Spleen (tissue), 11 donors: ENCODE measurements at regions not wholly inside any gene's neighbourhood (a gene's known extent, or its start where the extent isn't known, plus 50 kb on each side); places are given as distances from the start of the nearest gene placed in this dataset.
"Not testable (repeated sequence)": the region's sequence is repeated elsewhere in the genome, so short reads cannot be mapped to it uniquely, and the experiment has no call there.

Source experiments
- DNase-seq: peaks from one replicate; pipeline ENCODE4 v3.0.0-alpha.2; 2020
- H3K27ac ChIP-seq, 8 donors: fragments of 200-600 bp; sonication (generic) in 7 of 8; 1 replicate in 4 of 8; 2 replicates in 4 of 8; pipeline versions ENCODE4 v1.5.0 to v1.8.0; 2016 to 2021; ENCODE audit warnings: inconsistent platforms in 4 of 8, mild to moderate bottlenecking in 4 of 8, moderate library complexity in 1 of 8
- H3K27me3 ChIP-seq, 7 donors: fragments of 200-600 bp; sonication (generic) in 6 of 7; replicated peaks in 1 of 7; 1 replicate in 4 of 7; 2 replicates in 3 of 7; pipeline versions ENCODE4 v1.5.0 to v1.8.0; 2016 to 2021; ENCODE audit warnings: inconsistent platforms in 3 of 7, mild to moderate bottlenecking in 1 of 7
- H3K36me3 ChIP-seq, 6 donors: fragments of 200-600 bp; sonication (generic) in 5 of 6; 1 replicate in 4 of 6; 2 replicates in 2 of 6; pipeline versions ENCODE4 v1.5.0 to v1.8.0; 2016 to 2021; ENCODE audit warnings: inconsistent platforms in 2 of 6
- H3K4me1 ChIP-seq, 6 donors: fragments of 200-600 bp; sonication (generic) in 5 of 6; 1 replicate in 3 of 6; 2 replicates in 3 of 6; pipeline versions ENCODE4 v1.5.0 to v1.8.0; 2016 to 2021; ENCODE audit warnings: inconsistent platforms in 3 of 6
- H3K4me3 ChIP-seq, 8 donors: fragments of 200-600 bp; sonication (generic) in 7 of 8; 1 replicate in 4 of 8; 2 replicates in 4 of 8; pipeline versions ENCODE4 v1.5.0 to v1.8.0; 2016 to 2021; ENCODE audit warnings: inconsistent platforms in 4 of 8, mild to moderate bottlenecking in 4 of 8, moderate library complexity in 2 of 8
- H3K9me3 ChIP-seq, 8 donors: fragments of 200-600 bp; sonication (generic) in 7 of 8; 1 replicate in 4 of 8; 2 replicates in 4 of 8; pipeline versions ENCODE4 v1.5.0 to v1.8.0; 2016 to 2021; ENCODE audit warnings: inconsistent platforms in 4 of 8
- POLR2A ChIP-seq, 3 donors: fragments of 450-650 bp; IDR thresholded peaks; one replicate each; pipeline ENCODE4 v1.5.1; 2017; ENCODE audit warnings: antibody characterized with exemption in 3 of 3, mild to moderate bottlenecking in 1 of 3
- POLR2AphosphoS5 ChIP-seq, 3 donors: sonication (generic); formaldehyde crosslinking; IDR thresholded peaks; one replicate each; pipeline ENCODE4 v1.5.1; 2017; ENCODE audit warnings: antibody characterized with exemption in 3 of 3
- WGBS, 5 donors: extraction: QIAGEN DNeasy Blood & Tissue Kit in 3 of 5; methylation state at CpG; one replicate each; pipeline versions ENCODE4 v1.1.5 to v1.1.7; 2013 to 2018; 5-methylcytosine and 5-hydroxymethylcytosine counted together
- intact Hi-C: fragments of 100-400 bp; cut with DNase I; formaldehyde crosslinking; loops from one replicate; pipeline ENCODE4 v1.15.0; 2023; ENCODE audit warnings: low total_unique reads
- TF ChIP-seq, protein P1 (sequence below), 11 experiments: fragments of 200-600 bp in 7 of 11; fragments of 450-650 bp in 4 of 11; sonication (generic) in 4 of 11; IDR thresholded peaks in 8 of 11; conservative IDR thresholded peaks in 3 of 11; 1 replicate in 7 of 11; 2 replicates in 4 of 11; pipeline versions ENCODE4 v1.4.0 to v1.8.0; 2016 to 2021; ENCODE audit warnings: antibody characterized with exemption in 11 of 11, inconsistent platforms in 4 of 11, mild to moderate bottlenecking in 1 of 11
- donor health status: healthy with polysubstance abuse.
- donor health status: DM: no; HTN: no; CAD: no; lungs with moderate emphysema.
- donor health status: DM: no; HTN: no; CAD: no.
- donor health status: Bipolar disorder and iron deficiency.
- donor health status: healthy.
- donor health status: DM: no; HTN: no; CAD: no.
- donor health status: DM: yes; HTN: yes; CAD: no.

DNA sequence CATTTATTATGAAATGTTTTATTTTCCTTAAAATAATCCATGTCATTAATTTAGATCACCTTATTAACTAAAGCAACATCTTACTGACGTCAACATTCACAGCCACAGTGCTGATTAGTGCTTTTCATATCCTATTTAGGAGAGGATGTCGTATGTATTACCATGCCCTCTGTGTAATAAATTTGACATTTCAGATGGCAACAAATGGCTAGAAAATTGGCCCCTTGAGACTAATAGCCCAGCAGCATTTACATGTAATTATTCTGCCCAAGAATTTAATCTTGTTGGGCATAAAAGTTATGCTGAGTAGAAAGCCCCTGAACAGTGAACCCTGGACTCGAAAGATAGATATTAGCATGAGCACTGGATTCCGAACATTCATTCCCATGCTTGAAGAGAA, 391.2 kb downstream of the PRELID2 start:
- Histone ChIP-seq H3K27ac (no peak overlapping the region), H3K4me3 (no peak overlapping the region), H3K9me3 (peaks cover 0 to 25% (median 10%) of the 10 kb centered on the region in 8 donors), H3K4me1 (no peaks in the 10 kb centered on the region), H3K36me3 (no peaks in the 10 kb centered on the region), H3K27me3 (no peaks in the 10 kb centered on the region)
- TF ChIP-seq, protein P1, sequence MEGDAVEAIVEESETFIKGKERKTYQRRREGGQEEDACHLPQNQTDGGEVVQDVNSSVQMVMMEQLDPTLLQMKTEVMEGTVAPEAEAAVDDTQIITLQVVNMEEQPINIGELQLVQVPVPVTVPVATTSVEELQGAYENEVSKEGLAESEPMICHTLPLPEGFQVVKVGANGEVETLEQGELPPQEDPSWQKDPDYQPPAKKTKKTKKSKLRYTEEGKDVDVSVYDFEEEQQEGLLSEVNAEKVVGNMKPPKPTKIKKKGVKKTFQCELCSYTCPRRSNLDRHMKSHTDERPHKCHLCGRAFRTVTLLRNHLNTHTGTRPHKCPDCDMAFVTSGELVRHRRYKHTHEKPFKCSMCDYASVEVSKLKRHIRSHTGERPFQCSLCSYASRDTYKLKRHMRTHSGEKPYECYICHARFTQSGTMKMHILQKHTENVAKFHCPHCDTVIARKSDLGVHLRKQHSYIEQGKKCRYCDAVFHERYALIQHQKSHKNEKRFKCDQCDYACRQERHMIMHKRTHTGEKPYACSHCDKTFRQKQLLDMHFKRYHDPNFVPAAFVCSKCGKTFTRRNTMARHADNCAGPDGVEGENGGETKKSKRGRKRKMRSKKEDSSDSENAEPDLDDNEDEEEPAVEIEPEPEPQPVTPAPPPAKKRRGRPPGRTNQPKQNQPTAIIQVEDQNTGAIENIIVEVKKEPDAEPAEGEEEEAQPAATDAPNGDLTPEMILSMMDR (IDR thresholded peaks at IDR 0.05 in 8 of 11, conservative IDR thresholded peaks at IDR 0.05 in 3 of 11), result no peak
- TF ChIP-seq POLR2A (IDR thresholded peaks at IDR 0.05), result no peak
- TF ChIP-seq POLR2AphosphoS5 (IDR thresholded peaks at IDR 0.05), result no peak
- DNase-seq, result no peak
- 79 to 90% (median 82%) methylated on average over 4 of the region's 4 CpGs for WGBS, 5 donors
- intact Hi-C loops, result no loop called here

DNA sequence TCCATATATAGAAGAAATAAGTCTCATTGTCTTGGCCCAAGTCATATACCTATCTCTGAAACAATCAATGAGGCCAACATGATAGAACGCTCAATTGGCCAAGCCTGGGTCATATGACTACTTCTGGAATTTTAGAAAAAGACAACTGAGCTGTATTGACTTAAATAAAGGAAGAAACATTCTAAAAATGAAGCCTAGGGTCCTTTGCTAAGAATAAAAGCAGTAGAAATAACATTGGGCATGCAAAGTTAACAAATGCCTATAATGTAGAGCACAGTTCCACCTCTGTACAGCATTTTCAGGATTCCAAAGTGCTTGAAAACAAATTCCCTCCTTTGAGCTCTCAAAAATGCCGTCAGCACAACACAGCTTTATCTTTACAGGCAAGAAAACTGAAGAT, 391.8 kb downstream of the PRELID2 start:
- Histone ChIP-seq H3K4me3 (no peak overlapping the region), H3K4me1 (no peaks in the 10 kb centered on the region), H3K36me3 (no peaks in the 10 kb centered on the region), H3K27ac (no peak overlapping the region), H3K27me3 (no peaks in the 10 kb centered on the region), H3K9me3 (peaks cover 0 to 20% (median 4%) of the 10 kb centered on the region in 8 donors)
- no peak for TF ChIP-seq POLR2A (IDR thresholded peaks at IDR 0.05)
- no peak for TF ChIP-seq POLR2AphosphoS5 (IDR thresholded peaks at IDR 0.05)
- intact Hi-C loops, result no loop called here
- DNase-seq, result no peak
- WGBS, 5 donors, result 71 to 83% (median 77%) methylated on average over 2 of the region's 2 CpGs

DNA sequence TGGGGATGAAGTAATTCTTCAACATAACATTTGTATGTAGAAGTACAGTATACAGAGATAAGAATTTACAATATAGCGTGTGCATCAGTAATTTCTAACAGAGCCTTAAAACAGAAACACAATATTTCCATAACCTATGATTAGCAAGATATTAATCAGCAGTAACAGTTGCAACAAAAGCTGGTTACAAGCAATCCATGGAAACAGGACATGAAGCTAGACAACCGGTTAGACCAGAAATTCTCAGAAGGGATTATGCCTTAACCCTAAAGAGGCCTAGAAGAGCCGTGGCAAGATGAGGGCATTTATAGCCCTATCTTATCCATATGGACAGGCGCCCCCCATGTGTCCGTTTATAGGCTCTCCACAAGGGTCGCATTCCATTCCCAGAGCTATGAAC, 392.5 kb downstream of the PRELID2 start:
- H3K36me3 ChIP-seq, H3K27ac ChIP-seq, intact Hi-C loops, H3K27me3 ChIP-seq, H3K4me1 ChIP-seq, DNase-seq, H3K4me3 ChIP-seq: not testable (repeated sequence)
- H3K9me3 ChIP-seq, result peaks cover 0 to 24% (median 5%) of the 10 kb centered on the region in 8 donors
- WGBS, 5 donors, result 83 to 95% (median 92%) methylated on average over 6 of the region's 6 CpGs

DNA sequence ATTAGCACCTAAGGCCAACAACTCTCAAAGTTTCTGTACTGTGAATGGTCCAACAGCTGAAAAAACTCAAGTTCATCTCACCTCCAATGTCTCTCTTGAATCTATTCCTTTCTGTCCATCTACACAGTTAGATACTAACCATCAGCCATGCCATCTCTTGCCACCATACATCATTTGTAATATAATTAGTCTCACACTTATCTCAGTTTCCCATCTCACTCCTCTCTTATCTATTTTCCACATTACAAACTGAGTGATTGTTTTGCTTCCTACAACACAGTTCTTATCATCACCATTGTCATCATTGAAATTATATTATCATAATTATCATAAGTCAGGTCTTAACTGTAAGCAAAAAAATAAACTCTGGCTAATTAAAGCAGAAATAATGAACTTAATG, 393.9 kb downstream of the PRELID2 start:
- TF ChIP-seq POLR2AphosphoS5 (IDR thresholded peaks at IDR 0.05), result no peak
- TF ChIP-seq, protein P1 (IDR thresholded peaks at IDR 0.05 in 8 of 11, conservative IDR thresholded peaks at IDR 0.05 in 3 of 11), result no peak

DNA sequence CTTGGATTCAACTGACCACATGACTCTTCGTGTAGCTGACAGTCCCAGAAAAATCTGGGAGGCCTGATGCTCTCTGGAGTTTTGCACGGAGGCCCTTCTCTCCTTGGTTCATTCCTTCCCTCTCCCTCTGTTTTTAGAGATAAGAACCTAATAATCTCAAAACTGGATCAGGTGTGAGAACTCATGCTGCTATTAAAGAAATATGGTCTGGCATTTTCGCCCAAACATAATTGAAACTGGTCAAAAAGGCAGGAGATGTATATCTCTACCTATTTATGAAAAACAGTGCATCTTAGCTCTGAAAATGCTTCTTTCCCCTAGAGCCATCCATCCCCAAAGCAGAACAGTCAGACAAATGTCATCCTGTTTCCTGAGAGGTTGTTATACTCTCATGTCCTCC, 397.5 kb downstream of the PRELID2 start:
- Histone ChIP-seq H3K4me3 (no peak overlapping the region), H3K27ac (no peak overlapping the region), H3K27me3 (no peaks in the 10 kb centered on the region), H3K4me1 (no peaks in the 10 kb centered on the region), H3K9me3 (peaks cover 0 to 41% (median 5%) of the 10 kb centered on the region in 8 donors), H3K36me3 (no peaks in the 10 kb centered on the region)
- intact Hi-C loops, result no loop called here
- TF ChIP-seq POLR2A (IDR thresholded peaks at IDR 0.05) (no peak), POLR2AphosphoS5 (IDR thresholded peaks at IDR 0.05) (no peak)
- TF ChIP-seq, protein P1 (IDR thresholded peaks at IDR 0.05 in 8 of 11, conservative IDR thresholded peaks at IDR 0.05 in 3 of 11), result no peak
- DNase-seq, result no peak
- 67 to 86% (median 70%) methylated on average over 3 of the region's 3 CpGs for WGBS, 5 donors

More for the DNA sequence above, 393.9 kb downstream of the PRELID2 start:
- Histone ChIP-seq H3K36me3 (no peaks in the 10 kb centered on the region), H3K27me3 (no peaks in the 10 kb centered on the region), H3K4me1 (no peaks in the 10 kb centered on the region), H3K27ac (no peak overlapping the region), H3K4me3 (no peak overlapping the region), H3K9me3 (peaks cover 0 to 30% (median 8%) of the 10 kb centered on the region in 8 donors)
- DNase-seq, result no peak
- intact Hi-C loops, result no loop called here
